ENCODE measurements at regions not wholly inside any gene's neighbourhood (a gene's known extent, or its start where the extent isn't known, plus 50 kb on each side); places are given as distances from the start of the nearest gene placed in this dataset.

- no peak for DNase-seq
- Histone ChIP-seq H3K4me1 (peaks cover 0 to 25% (median 8%) of the 10 kb centered on the region in 4 donors), H3K27ac (peak overlapping the region; percentile 68 to 82 (median 76)), H3K9me3 (no peaks in the 10 kb centered on the region), H3K4me3 (no peak overlapping the region), H3K27me3 (no peaks in the 10 kb centered on the region), H3K36me3 (no peaks in the 10 kb centered on the region)
- TF ChIP-seq POLR2A (IDR thresholded peaks at IDR 0.05) (no peak), CTCF (IDR thresholded peaks at IDR 0.05) (no peak), POLR2AphosphoS5 (IDR thresholded peaks at IDR 0.05) (peak; percentile 5 to 67 (median 22))
- in situ Hi-C loops (cut with MboI; ENCODE audit: low pct_ligation_motif_present in 1 of 4, low pct_unique_long_range_greater_than_20kb in 1 of 4, low sequenced_read_pairs in 3 of 4) (no loop called here), intact Hi-C loops (cut with DNase I; ENCODE audit: low total_unique reads) (no loop called here)
- 50 to 54% methylated on average over 3 of the region's 3 CpGs for WGBS, 2 donors (ENCODE audit: low coverage in 1 of 2)
Measured at GRCh38 chr13:44293908-44294735, 79.5 kb upstream of the SERP2 start.

- Histone ChIP-seq H3K4me3 (no peak overlapping the region), H3K9me3 (no peaks in the 10 kb centered on the region), H3K27me3 (no peaks in the 10 kb centered on the region), H3K4me1 (peaks cover 0 to 25% (median 8%) of the 10 kb centered on the region in 4 donors), H3K36me3 (no peaks in the 10 kb centered on the region), H3K27ac (peak overlapping the region in 3 of 4 donors; percentile 68 to 82 (median 74))
- 96 to 100% methylated on average over 1 of the region's 1 CpG for WGBS, 2 donors (ENCODE audit: low coverage in 1 of 2)
- intact Hi-C loops (cut with DNase I; ENCODE audit: low total_unique reads) (no loop called here), in situ Hi-C loops (cut with MboI; ENCODE audit: low pct_ligation_motif_present in 1 of 4, low pct_unique_long_range_greater_than_20kb in 1 of 4, low sequenced_read_pairs in 3 of 4) (no loop called here)
- DNase-seq = no peak
- TF ChIP-seq CTCF (IDR thresholded peaks at IDR 0.05) = no peak
- TF ChIP-seq POLR2AphosphoS5 (IDR thresholded peaks at IDR 0.05) = no peak
- no peak for TF ChIP-seq POLR2A (IDR thresholded peaks at IDR 0.05)
- TF ChIP-seq EP300 (IDR thresholded peaks at IDR 0.05; ENCODE audit: low read depth) = no peak
Measured at GRCh38 chr13:44294876-44295275, 78.7 kb upstream of the SERP2 start.

- Histone ChIP-seq H3K36me3 (no peaks in the 10 kb centered on the region), H3K27me3 (no peaks in the 10 kb centered on the region), H3K27ac (peak overlapping the region in 1 of 4 donors; percentile 13), H3K4me1 (peaks cover 0 to 41% (median 8%) of the 10 kb centered on the region in 4 donors), H3K4me3 (no peak overlapping the region), H3K9me3 (no peaks in the 10 kb centered on the region)
- in situ Hi-C loops (cut with MboI; ENCODE audit: low pct_ligation_motif_present in 1 of 4, low pct_unique_long_range_greater_than_20kb in 1 of 4, low sequenced_read_pairs in 3 of 4) (no loop called here), intact Hi-C loops (cut with DNase I; ENCODE audit: low total_unique reads) (no loop called here)
- DNase-seq = no peak
- WGBS, 2 donors (ENCODE audit: low coverage in 1 of 2) = 87 to 95% methylated on average over 5 of the region's 5 CpGs
- TF ChIP-seq POLR2AphosphoS5 (IDR thresholded peaks at IDR 0.05) = no peak
- TF ChIP-seq EP300 (IDR thresholded peaks at IDR 0.05; ENCODE audit: low read depth) = no peak
- no peak for TF ChIP-seq POLR2A (IDR thresholded peaks at IDR 0.05)
- TF ChIP-seq CTCF (IDR thresholded peaks at IDR 0.05) = no peak
Measured at GRCh38 chr13:44296856-44297255, 76.8 kb upstream of the SERP2 start.

- H3K4me1 ChIP-seq = peaks cover 2 to 42% (median 4%) of the 10 kb centered on the region in 4 donors
- intact Hi-C loops (cut with DNase I; ENCODE audit: low total_unique reads) (no loop called here), in situ Hi-C loops (cut with MboI; ENCODE audit: low pct_ligation_motif_present in 1 of 4, low pct_unique_long_range_greater_than_20kb in 1 of 4, low sequenced_read_pairs in 3 of 4) (no loop called here)
- no peak overlapping the region for H3K4me3 ChIP-seq
- no peaks in the 10 kb centered on the region for H3K9me3 ChIP-seq
- 97% methylated on average over 1 of the region's 1 CpG; no CpG with 5 or more reads in 1 of the 2 donors for WGBS, 2 donors (ENCODE audit: low coverage in 1 of 2)
- H3K27ac ChIP-seq = no peak overlapping the region
- TF ChIP-seq POLR2AphosphoS5 (IDR thresholded peaks at IDR 0.05) = no peak
- TF ChIP-seq CTCF (IDR thresholded peaks at IDR 0.05) = no peak
- no peak for TF ChIP-seq POLR2A (IDR thresholded peaks at IDR 0.05)
- no peak for TF ChIP-seq EP300 (IDR thresholded peaks at IDR 0.05; ENCODE audit: low read depth)
- no peak for DNase-seq
- H3K27me3 ChIP-seq = no peaks in the 10 kb centered on the region
- no peaks in the 10 kb centered on the region for H3K36me3 ChIP-seq
Measured at GRCh38 chr13:44298314-44298713, 75.3 kb upstream of the SERP2 start.

All from transverse colon (tissue), 4 donors.